HG03521 (cell line): ENCODE measurements at regions not wholly inside any gene's neighbourhood (a gene's known extent, or its start where the extent isn't known, plus 50 kb on each side); places are given as distances from the start of the nearest gene placed in this dataset.
"Not testable (repeated sequence)": the region's sequence is repeated elsewhere in the genome, so short reads cannot be mapped to it uniquely, and the experiment has no call there.

ENCODE experiments used
- ATAC-seq: cut with Tn5 transposase; IDR thresholded peaks from one replicate; pipeline ENCODE4 v1.9.1; 2021; ENCODE audit warnings: mild to moderate bottlenecking, moderate library complexity; ENCODE audit not compliant: unreplicated experiment

DNA sequence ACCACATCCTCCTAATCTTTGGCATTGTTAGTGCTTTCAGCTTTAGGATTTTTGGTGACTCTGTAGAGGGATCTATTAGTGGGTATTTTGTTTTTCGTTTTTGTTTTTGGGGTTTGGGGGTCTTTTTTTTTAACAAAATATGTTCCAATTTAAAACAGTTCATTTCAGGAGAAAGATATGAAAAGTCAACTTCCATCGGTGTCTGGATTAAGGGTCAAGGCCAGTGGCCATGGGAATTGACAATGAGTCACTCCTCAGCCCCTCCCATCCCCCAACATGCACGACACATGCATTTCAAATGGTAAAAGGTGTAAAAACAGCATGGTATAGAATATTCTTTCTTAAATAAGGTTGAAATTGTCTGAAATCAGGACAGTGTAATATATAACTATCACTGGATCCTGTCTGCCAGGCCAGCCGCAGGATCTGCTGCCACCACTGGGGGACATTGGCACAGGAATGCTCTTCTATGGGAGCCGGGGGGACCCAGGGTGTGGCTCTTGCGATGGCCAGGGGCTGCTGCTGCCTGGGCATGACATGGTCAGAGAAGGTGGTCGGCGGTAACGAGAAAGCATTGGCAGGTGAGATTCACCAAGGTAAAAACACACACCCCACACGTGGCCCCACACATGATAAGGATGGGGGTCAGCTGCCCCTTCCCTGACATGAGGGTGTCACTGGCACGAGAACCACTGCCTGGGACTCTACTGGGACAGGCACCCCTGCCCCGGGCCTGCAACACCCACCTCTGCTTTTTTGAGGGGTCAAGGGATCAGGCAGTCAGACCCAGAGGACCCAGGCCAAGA is 126.2 kb upstream of the KCTD7 start:
- ATAC-seq = no peak

- ATAC-seq = no peak
Measured at GRCh38 chr7:66503036-66503370, 125.7 kb upstream of the KCTD7 start.

DNA sequence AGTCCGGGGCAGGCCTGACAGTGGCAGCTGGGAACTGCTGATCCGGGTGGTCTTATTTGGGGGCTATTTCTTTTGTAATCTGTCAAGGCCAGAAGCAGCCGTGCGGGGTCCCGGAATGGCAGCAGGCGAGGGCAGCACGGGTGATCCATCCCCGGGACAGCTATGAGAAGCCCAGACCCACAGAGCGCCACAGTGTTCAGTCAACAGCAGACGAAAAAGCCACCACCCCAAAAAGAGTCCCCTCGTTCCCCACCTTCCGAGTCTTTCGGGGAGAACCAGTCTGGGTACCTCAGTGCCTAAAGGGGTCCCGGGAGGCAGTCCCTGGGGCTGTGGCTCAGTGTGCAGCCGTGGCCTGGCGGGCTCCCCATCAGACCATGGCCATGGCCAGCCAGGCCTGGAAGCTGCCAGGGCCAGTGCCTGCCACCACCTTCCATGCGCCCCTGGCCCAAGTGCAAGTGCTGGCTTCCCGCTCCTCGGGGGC is 125.1 kb upstream of the KCTD7 start:
- ATAC-seq = no peak

DNA sequence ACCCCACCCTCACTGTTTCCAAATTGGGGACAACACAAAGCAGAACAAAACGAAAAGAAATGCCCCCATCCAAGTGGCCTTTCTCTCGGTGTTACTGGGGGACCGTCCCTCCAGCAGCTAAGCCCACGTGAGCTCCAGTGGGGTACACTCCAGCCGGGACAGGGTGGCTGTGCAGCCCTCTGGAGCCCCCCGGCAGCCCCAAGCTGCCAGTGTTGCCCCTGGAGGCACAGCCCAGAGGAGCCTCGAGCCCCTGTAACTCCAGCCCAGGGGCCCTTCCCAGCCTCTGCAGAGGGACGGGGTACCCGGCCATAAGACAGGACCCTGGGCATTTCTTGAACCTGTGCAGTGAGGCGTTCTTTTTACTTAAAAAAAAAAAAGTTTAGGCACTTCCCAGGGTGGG is 124.5 kb upstream of the KCTD7 start:
- ATAC-seq = no peak

DNA sequence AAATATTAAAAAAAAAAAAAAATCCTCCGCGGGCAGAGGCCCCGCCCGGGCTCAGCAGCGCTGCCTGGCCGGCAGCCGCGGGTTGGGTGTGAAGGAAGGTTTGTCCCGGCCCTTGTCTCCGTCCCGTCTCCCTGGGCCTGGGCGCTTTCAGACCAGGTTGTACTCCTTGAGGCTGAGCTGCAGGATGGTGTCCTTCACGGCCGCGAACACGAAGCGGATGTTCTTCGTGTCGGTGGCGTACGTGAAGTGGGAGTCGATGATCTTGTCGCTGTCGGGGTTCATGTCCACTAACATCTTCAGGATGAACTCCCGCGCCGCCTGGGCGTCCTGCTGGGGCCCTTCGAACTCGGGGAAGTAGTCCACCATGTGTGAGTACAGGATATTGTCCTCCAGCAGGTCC is 123.7 kb upstream of the KCTD7 start:
- ATAC-seq = no peak

- no peak for ATAC-seq
Measured at GRCh38 chr7:66505531-66506451, 122.9 kb upstream of the KCTD7 start.

- not testable (repeated sequence) for ATAC-seq
Measured at GRCh38 chr7:66506703-66507102, 122.0 kb upstream of the KCTD7 start.

DNA sequence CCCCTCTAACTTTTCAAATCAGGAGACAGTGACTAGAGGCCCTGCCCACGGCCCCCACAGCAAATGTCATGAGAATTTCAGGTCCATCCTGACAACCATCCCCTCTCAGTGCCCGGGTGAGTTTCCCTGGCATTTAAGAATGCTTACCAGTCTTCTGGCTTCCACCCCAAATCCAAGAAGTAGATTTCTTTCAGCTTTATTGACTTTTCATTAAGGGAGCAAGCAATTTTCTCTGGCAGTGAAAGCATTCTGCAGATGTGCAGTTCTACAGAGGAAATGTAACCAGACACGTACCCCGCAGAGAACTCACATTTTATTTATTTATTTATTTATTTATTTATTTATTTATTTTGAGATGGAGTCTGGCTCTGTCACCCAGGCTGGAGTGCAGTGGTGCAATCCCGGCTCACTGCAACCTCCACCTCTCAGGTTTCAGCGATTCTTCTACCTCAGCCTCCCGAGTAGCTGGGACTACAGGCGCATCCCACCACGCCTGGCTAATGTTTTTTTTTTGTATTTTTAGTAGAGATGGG is 120.9 kb upstream of the KCTD7 start:
- no peak for ATAC-seq

DNA sequence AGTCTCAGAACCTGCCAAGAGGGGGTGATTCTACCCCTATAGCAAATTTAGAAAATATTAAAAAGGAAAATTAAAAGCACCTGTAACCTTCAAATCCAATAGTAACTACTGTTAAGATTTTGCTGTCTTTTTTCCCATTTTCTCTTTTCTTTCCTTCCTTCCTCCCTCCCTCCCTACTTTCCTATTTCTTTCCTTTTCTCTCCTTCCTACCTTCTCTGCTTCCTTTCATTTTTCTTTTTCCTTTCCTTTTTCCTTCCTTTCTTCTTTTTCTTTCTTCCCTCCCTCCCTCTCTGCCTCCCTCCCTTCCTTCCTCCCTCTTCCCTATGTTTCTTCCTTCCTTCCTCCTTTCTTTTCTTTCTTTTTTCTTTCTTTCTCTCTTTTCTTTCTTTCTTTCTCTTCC is 120.2 kb upstream of the KCTD7 start:
- no peak for ATAC-seq

DNA sequence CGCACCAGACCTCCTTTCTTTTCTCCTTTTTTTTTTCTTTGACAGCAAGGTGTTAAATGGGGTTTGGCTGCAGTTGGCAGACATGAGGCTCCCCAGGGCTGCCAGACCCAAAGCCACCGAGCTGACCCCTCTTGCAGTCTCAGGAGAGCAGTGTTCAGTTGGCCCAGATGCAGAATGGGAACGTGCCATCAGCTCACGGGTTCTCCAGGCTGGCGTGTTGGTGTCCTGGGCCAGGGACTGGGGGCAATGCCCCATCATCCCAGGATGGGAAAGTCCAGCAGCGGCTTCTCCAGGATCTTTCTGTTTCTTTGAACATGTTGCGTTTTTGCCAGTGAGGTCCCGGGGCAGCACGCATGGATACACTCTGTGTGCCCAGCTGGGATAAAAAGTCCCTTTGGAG is 114.6 kb upstream of the KCTD7 start:
- no peak for ATAC-seq

GRCh38 chr7:66517212-66517909 is 111.3 kb upstream of the KCTD7 start:
- no peak for ATAC-seq

GRCh38 chr7:66518151-66518691 is 110.5 kb upstream of the KCTD7 start:
- no peak for ATAC-seq

DNA sequence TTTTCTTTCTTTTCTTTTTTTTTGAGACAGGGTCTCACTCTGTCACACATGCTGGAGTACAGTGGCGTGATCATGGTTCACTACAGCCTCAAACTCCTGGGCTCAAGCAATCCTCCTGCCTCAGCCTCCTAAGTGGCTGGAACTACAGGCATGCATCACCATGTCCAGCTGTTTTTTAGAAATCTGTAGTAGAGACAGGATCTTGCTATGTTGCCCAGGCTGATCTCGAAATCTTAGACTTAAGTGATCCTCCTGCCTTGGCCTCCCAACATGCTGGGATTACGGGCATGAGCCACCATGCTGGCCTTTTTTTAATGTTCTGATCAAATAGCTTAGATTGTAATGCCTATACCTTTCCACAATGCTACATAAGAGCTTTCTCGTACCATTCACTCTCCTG is 107.0 kb upstream of the KCTD7 start:
- ATAC-seq = no peak

DNA sequence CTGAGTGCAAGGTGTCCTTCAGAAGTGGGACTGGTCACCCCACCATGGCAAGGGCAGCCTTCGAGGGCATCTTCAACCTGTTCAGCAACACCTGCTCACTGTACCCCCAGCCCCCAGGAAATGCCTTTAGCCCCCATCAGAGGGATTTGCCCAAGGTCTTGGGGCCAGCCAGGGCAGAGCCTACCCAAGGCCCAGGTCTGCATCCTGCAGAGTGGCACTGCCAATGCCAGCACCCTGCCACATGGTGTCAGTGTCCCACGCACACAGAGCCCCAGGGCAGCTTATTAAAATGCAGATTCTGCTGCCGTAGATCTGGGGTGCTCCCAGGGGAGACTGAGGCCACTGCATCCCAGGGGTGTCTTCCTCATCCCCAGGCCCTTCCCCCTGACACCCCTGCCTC is 106.2 kb upstream of the KCTD7 start:
- no peak for ATAC-seq

GRCh38 chr7:66523409-66523808 is 105.3 kb upstream of the KCTD7 start:
- no peak for ATAC-seq

DNA sequence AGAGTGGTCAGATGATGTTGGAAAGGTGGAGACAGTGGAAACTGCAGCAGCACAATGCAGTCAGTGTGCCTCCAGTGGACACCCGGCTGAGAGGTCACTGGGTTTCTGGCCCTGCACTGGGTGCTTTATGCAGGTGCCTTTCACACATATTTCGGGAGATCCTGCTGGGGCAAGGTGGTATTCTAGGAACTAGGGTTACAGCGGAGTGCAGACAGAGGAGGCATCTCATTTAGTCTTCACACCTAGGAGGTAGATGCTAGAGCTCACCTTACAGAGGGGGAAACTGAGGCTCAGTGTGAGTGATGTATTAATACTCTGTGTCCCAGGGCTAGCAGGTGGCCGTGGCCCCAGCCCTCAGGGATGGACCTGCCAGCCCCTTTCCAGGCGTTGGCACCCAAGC is 103.9 kb upstream of the KCTD7 start:
- no peak for ATAC-seq

- not testable (repeated sequence) for ATAC-seq
Measured at GRCh38 chr7:66526782-66527181, 101.9 kb upstream of the KCTD7 start.

GRCh38 chr7:66528652-66529051 is 100.0 kb upstream of the KCTD7 start:
- no peak for ATAC-seq

- ATAC-seq = no peak
Measured at GRCh38 chr7:66529883-66530610, 98.6 kb upstream of the KCTD7 start.
